HCT116 (cell line): ENCODE measurements at regions not wholly inside any gene's neighbourhood (a gene's known extent, or its start where the extent isn't known, plus 50 kb on each side); places are given as distances from the start of the nearest gene placed in this dataset.

Experiments
- ATAC-seq: fragments of 200-7000 bp; cut with Tn5 transposase; 2 replicates; pipeline ENCODE4 v1.9.1; 2020; ENCODE audit warnings: mild to moderate bottlenecking, moderate library complexity
- BruUV-seq: library from RNA; stranded (reverse); fragments of 400-500 nt; replicated peaks from 2 replicates; lab custom pipeline; 2021; lab: Mats Ljungman, UMichigan
- CTCF ChIA-PET: fragments of 300-600 bp; sonication (Branson Sonifier 250); formaldehyde crosslinking; loops from one replicate; lab custom pipeline; 2021; ENCODE audit warnings: antibody characterized with exemption; lab: Charles Lee
- POLR2A ChIA-PET: fragments of 300-600, 350-600 bp; sonication (Branson Sonifier 250); formaldehyde crosslinking; loops from one replicate; lab custom pipeline; 2021; ENCODE audit warnings: antibody characterized with exemption; lab: Charles Lee
- RAD21 ChIA-PET, 2 experiments: fragments of 300-600 bp; sonication (Branson Sonifier 250); formaldehyde crosslinking; loops; one replicate each; lab custom pipeline; 2023; ENCODE audit warnings: low total read pairs in 2 of 2; ENCODE audit not compliant: uncharacterized antibody in 2 of 2, unreplicated experiment in 2 of 2, low non-redundant PET in 1 of 2; lab: Charles Lee
- DNase-seq: peaks from one replicate; pipeline ENCODE4 v3.0.0-alpha.2; 2010; ENCODE audit warnings: low read depth, low spot score
- H2AFZ ChIP-seq: fragments of 200-600 bp; shearing (Covaris generic), sonication (generic); 2 replicates; pipeline ENCODE4 v1.6.1; 2017; ENCODE audit warnings: low read depth, mixed run types, mixed read lengths, antibody characterized with exemption, low read length; ENCODE audit not compliant: poor library complexity, severe bottlenecking
- H3K27ac ChIP-seq: 2 replicates; pipeline ENCODE4 v1.5.1; 2012; ENCODE audit warnings: low read depth, low read length
- H3K27me3 ChIP-seq: fragments of 200-600 bp; sonication (generic); 2 replicates; pipeline ENCODE4 v1.6.1; 2016; ENCODE audit warnings: mixed run types, low read length, mixed read lengths; ENCODE audit not compliant: insufficient read depth
- H3K36me3 ChIP-seq, 2 experiments: fragments of 200-500 bp in 1 of 2; fragments of 200-600 bp in 1 of 2; sonication (Bioruptor generic) in 1 of 2; sonication (generic) in 1 of 2; 2 replicates each; pipeline versions ENCODE4 v1.5.1 to v1.6.1; 2014 to 2016; ENCODE audit warnings: low read length in 2 of 2, inconsistent platforms in 1 of 2, mixed read lengths in 1 of 2, mixed run types in 1 of 2; ENCODE audit not compliant: insufficient read depth in 2 of 2, control insufficient read depth in 1 of 2
- H3K4me1 ChIP-seq, 2 experiments: fragments of 200-600 bp in 1 of 2; sonication (generic) in 1 of 2; 2 replicates each; pipeline versions ENCODE4 v1.5.1 to v1.6.1; 2012 to 2017; ENCODE audit warnings: low read length in 2 of 2, inconsistent platforms in 1 of 2, mild to moderate bottlenecking in 1 of 2, mixed read lengths in 1 of 2, mixed run types in 1 of 2, moderate library complexity in 1 of 2; ENCODE audit not compliant: insufficient read depth in 2 of 2, control insufficient read depth in 1 of 2
- H3K4me2 ChIP-seq: fragments of 200-600 bp; sonication (generic); 2 replicates; pipeline ENCODE4 v1.6.1; 2017; ENCODE audit warnings: mixed run types, low read length, mixed read lengths
- H3K4me3 ChIP-seq, 2 experiments: fragments of 200-600 bp in 1 of 2; sonication (generic) in 1 of 2; replicated peaks in 1 of 2; 2 replicates each; pipeline ENCODE4 v1.5.1; 2011 to 2016; ENCODE audit warnings: low read length in 2 of 2, control low read depth in 1 of 2, low read depth in 1 of 2, mild to moderate bottlenecking in 1 of 2, mixed read lengths in 1 of 2, mixed run types in 1 of 2
- H3K79me2 ChIP-seq: fragments of 200-600 bp; sonication (generic); 2 replicates; pipeline ENCODE4 v1.6.1; 2017; ENCODE audit warnings: mild to moderate bottlenecking, mixed run types, low read length, moderate library complexity, mixed read lengths; ENCODE audit not compliant: insufficient read depth
- H3K9ac ChIP-seq: fragments of 200-600 bp; sonication (generic); 2 replicates; pipeline ENCODE4 v1.6.1; 2016; ENCODE audit warnings: low read length, mixed read lengths
- H3K9me2 ChIP-seq: fragments of 200-600 bp; sonication (generic), shearing (Covaris generic); 2 replicates; pipeline ENCODE4 v1.6.1; 2017; ENCODE audit warnings: mixed run types, mild to moderate bottlenecking, moderate library complexity; ENCODE audit not compliant: insufficient read depth
- H3K9me3 ChIP-seq, 2 experiments: fragments of 200-500 bp in 1 of 2; fragments of 200-600 bp in 1 of 2; sonication (Bioruptor generic) in 1 of 2; sonication (generic) in 1 of 2; 2 replicates each; pipeline ENCODE4 v1.6.1; 2014 to 2017; ENCODE audit warnings: low read length in 2 of 2, mixed read lengths in 2 of 2, inconsistent platforms in 1 of 2, low read depth in 1 of 2, mild to moderate bottlenecking in 1 of 2, mixed run types in 1 of 2, moderate library complexity in 1 of 2; ENCODE audit not compliant: control insufficient read depth in 1 of 2, insufficient read depth in 1 of 2
- H4K20me1 ChIP-seq: fragments of 200-600 bp; sonication (generic), shearing (Covaris generic); 2 replicates; pipeline ENCODE4 v1.6.1; 2017; ENCODE audit warnings: mixed run types, mild to moderate bottlenecking, moderate library complexity; ENCODE audit not compliant: insufficient read depth
- SIN3A ChIP-seq: IDR thresholded peaks from 2 replicates; pipeline ENCODE4 v1.6.1; 2012; ENCODE audit warnings: low read depth
- SP1 ChIP-seq: IDR thresholded peaks from 2 replicates; pipeline ENCODE4 v1.6.1; 2012; ENCODE audit warnings: low read depth
- TCF7L2 ChIP-seq: IDR thresholded peaks from 2 replicates; pipeline ENCODE4 v1.7.0; 2011; ENCODE audit warnings: borderline replicate concordance, inconsistent platforms; ENCODE audit not compliant: insufficient read depth, insufficient read length; ENCODE audit errors: extremely low read depth
- YY1 ChIP-seq: IDR thresholded peaks from 2 replicates; pipeline ENCODE4 v1.6.1; 2011; ENCODE audit warnings: low read length, low read depth, moderate library complexity, mild to moderate bottlenecking; ENCODE audit not compliant: insufficient replicate concordance; ENCODE audit errors: extremely low read depth
- intact Hi-C: fragments of 100-400 bp; cut with micrococcal nuclease; formaldehyde crosslinking; loops from 2 replicates; pipeline ENCODE4 v1.10.0; 2022
- TF ChIP-seq, protein P1 (sequence below): IDR thresholded peaks from 2 replicates; pipeline ENCODE4 v1.6.1; 2012
- TF ChIP-seq, protein P2 (sequence below): IDR thresholded peaks from 2 replicates; pipeline ENCODE4 v1.6.1; 2012; ENCODE audit warnings: low read depth

DNA sequence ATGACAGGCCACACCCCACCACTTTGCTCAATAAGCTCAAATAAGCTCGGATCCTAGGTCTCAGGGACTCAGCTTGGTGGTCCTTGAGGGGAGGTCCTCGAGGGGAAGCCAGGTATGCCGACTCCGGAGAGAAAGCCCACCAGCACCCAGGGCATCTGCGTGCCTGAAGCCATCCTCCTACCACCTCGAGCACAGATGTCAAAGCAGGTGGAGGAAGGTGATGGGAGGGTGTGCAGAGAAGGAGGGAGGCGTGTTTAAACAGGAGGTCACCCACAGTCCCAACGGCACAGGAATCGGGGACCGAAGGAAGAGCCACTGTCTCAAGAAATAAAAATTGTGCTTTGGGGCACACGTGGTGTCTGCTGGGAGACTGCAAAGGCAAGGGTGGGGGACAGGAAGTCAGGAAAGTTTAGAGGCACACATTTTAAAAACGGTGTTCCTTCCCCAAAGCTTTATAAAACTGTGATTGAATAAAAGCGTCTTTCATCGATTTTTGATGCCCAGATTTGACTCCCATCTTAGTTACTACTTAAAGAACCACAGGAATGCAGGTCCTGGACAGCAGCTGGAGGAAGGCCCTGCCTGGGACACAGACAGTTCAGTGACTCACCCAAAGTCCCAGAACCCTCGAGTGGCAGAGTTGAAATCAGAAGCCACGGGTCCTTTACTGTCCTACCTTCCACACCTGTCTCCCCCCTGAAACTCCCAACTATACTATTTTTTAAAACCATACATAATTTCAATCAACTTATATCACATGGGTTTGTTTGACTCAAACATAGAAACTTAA is 221.0 kb upstream of the PDE10A start:
- Histone ChIP-seq H3K9ac (no peak overlapping the region), H3K36me3 (no peaks in the 10 kb centered on the region), H3K4me3 (no peak overlapping the region), H3K4me1 (peaks cover 0 to 6% of the 10 kb centered on the region in 2 experiments; a peak in 1 of 4 replicates), H3K9me3 (no peaks in the 10 kb centered on the region), H3K4me2 (no peak overlapping the region), H3K9me2 (no peaks in the 10 kb centered on the region), H3K27me3 (no peaks in the 10 kb centered on the region), H4K20me1 (no peaks in the 10 kb centered on the region), H3K79me2 (no peaks in the 10 kb centered on the region), H3K27ac (no peak overlapping the region), H2AFZ (peak overlapping the region; percentile 92)
- CTCF ChIA-PET = interaction anchor here (1.2 to 2.6 kb wide), 3 partner anchors 214 to 444 kb away, joined by 5 to 20 read pairs (median 14); no protein-coding TSS in a partner anchor
- POLR2A ChIA-PET = no interaction called here
- TF ChIP-seq TCF7L2 (no peak), YY1 (no peak), SIN3A (no peak), SP1 (no peak)
- TF ChIP-seq, protein P1, sequence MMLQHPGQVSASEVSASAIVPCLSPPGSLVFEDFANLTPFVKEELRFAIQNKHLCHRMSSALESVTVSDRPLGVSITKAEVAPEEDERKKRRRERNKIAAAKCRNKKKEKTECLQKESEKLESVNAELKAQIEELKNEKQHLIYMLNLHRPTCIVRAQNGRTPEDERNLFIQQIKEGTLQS = no peak
- TF ChIP-seq, protein P2, sequence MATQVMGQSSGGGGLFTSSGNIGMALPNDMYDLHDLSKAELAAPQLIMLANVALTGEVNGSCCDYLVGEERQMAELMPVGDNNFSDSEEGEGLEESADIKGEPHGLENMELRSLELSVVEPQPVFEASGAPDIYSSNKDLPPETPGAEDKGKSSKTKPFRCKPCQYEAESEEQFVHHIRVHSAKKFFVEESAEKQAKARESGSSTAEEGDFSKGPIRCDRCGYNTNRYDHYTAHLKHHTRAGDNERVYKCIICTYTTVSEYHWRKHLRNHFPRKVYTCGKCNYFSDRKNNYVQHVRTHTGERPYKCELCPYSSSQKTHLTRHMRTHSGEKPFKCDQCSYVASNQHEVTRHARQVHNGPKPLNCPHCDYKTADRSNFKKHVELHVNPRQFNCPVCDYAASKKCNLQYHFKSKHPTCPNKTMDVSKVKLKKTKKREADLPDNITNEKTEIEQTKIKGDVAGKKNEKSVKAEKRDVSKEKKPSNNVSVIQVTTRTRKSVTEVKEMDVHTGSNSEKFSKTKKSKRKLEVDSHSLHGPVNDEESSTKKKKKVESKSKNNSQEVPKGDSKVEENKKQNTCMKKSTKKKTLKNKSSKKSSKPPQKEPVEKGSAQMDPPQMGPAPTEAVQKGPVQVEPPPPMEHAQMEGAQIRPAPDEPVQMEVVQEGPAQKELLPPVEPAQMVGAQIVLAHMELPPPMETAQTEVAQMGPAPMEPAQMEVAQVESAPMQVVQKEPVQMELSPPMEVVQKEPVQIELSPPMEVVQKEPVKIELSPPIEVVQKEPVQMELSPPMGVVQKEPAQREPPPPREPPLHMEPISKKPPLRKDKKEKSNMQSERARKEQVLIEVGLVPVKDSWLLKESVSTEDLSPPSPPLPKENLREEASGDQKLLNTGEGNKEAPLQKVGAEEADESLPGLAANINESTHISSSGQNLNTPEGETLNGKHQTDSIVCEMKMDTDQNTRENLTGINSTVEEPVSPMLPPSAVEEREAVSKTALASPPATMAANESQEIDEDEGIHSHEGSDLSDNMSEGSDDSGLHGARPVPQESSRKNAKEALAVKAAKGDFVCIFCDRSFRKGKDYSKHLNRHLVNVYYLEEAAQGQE = no peak
- ATAC-seq (no peak), DNase-seq (no peak)
- BruUV-seq = no TSS peak
- intact Hi-C loops = no loop called here
- RAD21 ChIA-PET = interaction anchor here in 1 of 2 experiments (1.2 kb wide), 1 partner anchor 222 kb away, joined by 3 read pairs; no protein-coding TSS in a partner anchor
